ENCODE measurements at regions not wholly inside any gene's neighbourhood (a gene's known extent, or its start where the extent isn't known, plus 50 kb on each side); places are given as distances from the start of the nearest gene placed in this dataset.

- Histone ChIP-seq H3K27me3 (replicated peaks; ENCODE audit: insufficient read depth) (peaks cover 60% of the 10 kb centered on the region), H3K4me1 (ENCODE audit: insufficient read depth) (no peaks in the 10 kb centered on the region), H3K36me3 (ENCODE audit: low read depth) (no peaks in the 10 kb centered on the region), H4K20me1 (ENCODE audit: insufficient read depth) (no peaks in the 10 kb centered on the region), H3K9me3 (ENCODE audit: low read depth) (no peaks in the 10 kb centered on the region), H3K27ac (no peak overlapping the region), H3F3A (ENCODE audit: insufficient read depth) (no peaks in the 10 kb centered on the region), H3K4me3 (no peak overlapping the region), H3K4me2 (ENCODE audit: unreplicated experiment) (no peak overlapping the region), H3K79me2 (ENCODE audit: insufficient read depth) (no peaks in the 10 kb centered on the region), H3K9me2 (ENCODE audit: insufficient read depth) (no peaks in the 10 kb centered on the region), H2AFZ (no peak overlapping the region), H3K9ac (no peak overlapping the region)
- 51 to 61% methylated on average over 2 of the region's 2 CpGs for WGBS, 2 experiments (ENCODE audit: low coverage in 1 of 2, low lambda C conversion rate in 2 of 2, missing lambda C conversion rate in 2 of 2)
- no peak for DNase-seq
- in situ Hi-C loops (cut with MboI), result no loop called here
- TF ChIP-seq EZH2phosphoT487 (IDR thresholded peaks at IDR 0.05; ENCODE audit: insufficient read depth, low read depth) (no peak), EZH2 (IDR thresholded peaks at IDR 0.05; ENCODE audit: insufficient read depth, poor library complexity, severe bottlenecking) (no peak)
Observed at GRCh38 chr6:87887266-87887665, 160.4 kb upstream of the SPACA1 start.

- no peak for TF ChIP-seq EZH2 (IDR thresholded peaks at IDR 0.05; ENCODE audit: insufficient read depth, poor library complexity, severe bottlenecking)
- TF ChIP-seq EZH2phosphoT487 (IDR thresholded peaks at IDR 0.05; ENCODE audit: insufficient read depth, low read depth), result no peak
- Histone ChIP-seq H3K27me3 (replicated peaks; ENCODE audit: insufficient read depth) (peaks cover 63% of the 10 kb centered on the region), H3F3A (ENCODE audit: insufficient read depth) (no peaks in the 10 kb centered on the region), H3K9me2 (ENCODE audit: insufficient read depth) (no peaks in the 10 kb centered on the region), H3K4me3 (no peak overlapping the region), H4K20me1 (ENCODE audit: insufficient read depth) (no peaks in the 10 kb centered on the region), H3K4me2 (ENCODE audit: unreplicated experiment) (no peak overlapping the region), H3K27ac (no peak overlapping the region), H3K79me2 (ENCODE audit: insufficient read depth) (no peaks in the 10 kb centered on the region), H2AFZ (no peak overlapping the region), H3K9ac (no peak overlapping the region), H3K36me3 (ENCODE audit: low read depth) (no peaks in the 10 kb centered on the region), H3K4me1 (ENCODE audit: insufficient read depth) (no peaks in the 10 kb centered on the region), H3K9me3 (ENCODE audit: low read depth) (no peaks in the 10 kb centered on the region)
- in situ Hi-C loops (cut with MboI), result no loop called here
- DNase-seq, result no peak
- WGBS, 2 experiments (ENCODE audit: low coverage in 1 of 2, low lambda C conversion rate in 2 of 2, missing lambda C conversion rate in 2 of 2), result 20 to 29% methylated on average over 1 of the region's 1 CpG
Observed at GRCh38 chr6:87884203-87884602, 163.4 kb upstream of the SPACA1 start.

- Histone ChIP-seq H3K4me1 (ENCODE audit: insufficient read depth) (no peaks in the 10 kb centered on the region), H3F3A (ENCODE audit: insufficient read depth) (no peaks in the 10 kb centered on the region), H3K9me3 (ENCODE audit: low read depth) (no peaks in the 10 kb centered on the region), H3K79me2 (ENCODE audit: insufficient read depth) (no peaks in the 10 kb centered on the region), H3K9me2 (ENCODE audit: insufficient read depth) (no peaks in the 10 kb centered on the region), H2AFZ (no peak overlapping the region), H3K27ac (no peak overlapping the region), H4K20me1 (ENCODE audit: insufficient read depth) (no peaks in the 10 kb centered on the region), H3K4me3 (no peak overlapping the region), H3K27me3 (replicated peaks; ENCODE audit: insufficient read depth) (peaks cover 72% of the 10 kb centered on the region), H3K36me3 (ENCODE audit: low read depth) (no peaks in the 10 kb centered on the region), H3K9ac (no peak overlapping the region), H3K4me2 (ENCODE audit: unreplicated experiment) (no peak overlapping the region)
- TF ChIP-seq EZH2 (IDR thresholded peaks at IDR 0.05; ENCODE audit: insufficient read depth, poor library complexity, severe bottlenecking), result no peak
- no peak for TF ChIP-seq EZH2phosphoT487 (IDR thresholded peaks at IDR 0.05; ENCODE audit: insufficient read depth, low read depth)
- 8 to 19% methylated on average over 4 of the region's 4 CpGs for WGBS, 2 experiments (ENCODE audit: low coverage in 1 of 2, low lambda C conversion rate in 2 of 2, missing lambda C conversion rate in 2 of 2)
- no peak for DNase-seq
- in situ Hi-C loops (cut with MboI), result no loop called here
Observed at GRCh38 chr6:87881342-87881895, 166.2 kb upstream of the SPACA1 start.

GRCh38 chr6:87879132-87879861 is 168.3 kb upstream of the SPACA1 start:
- no peaks in the 10 kb centered on the region for H3K79me2 ChIP-seq (ENCODE audit: insufficient read depth)
- no peaks in the 10 kb centered on the region for H3K4me1 ChIP-seq (ENCODE audit: insufficient read depth)
- no peaks in the 10 kb centered on the region for H3K36me3 ChIP-seq (ENCODE audit: low read depth)
- no peaks in the 10 kb centered on the region for H3F3A ChIP-seq (ENCODE audit: insufficient read depth)
- no peaks in the 10 kb centered on the region for H3K9me2 ChIP-seq (ENCODE audit: insufficient read depth)
- 2 to 3% methylated on average over 7 of the region's 7 CpGs for WGBS, 2 experiments (ENCODE audit: low coverage in 1 of 2, low lambda C conversion rate in 2 of 2, missing lambda C conversion rate in 2 of 2)
- peaks cover 81% of the 10 kb centered on the region for H3K27me3 ChIP-seq (replicated peaks; ENCODE audit: insufficient read depth)
- in situ Hi-C loops (cut with MboI), result no loop called here
- H3K9me3 ChIP-seq (ENCODE audit: low read depth), result no peaks in the 10 kb centered on the region
- no peak overlapping the region for H3K9ac ChIP-seq
- no peaks in the 10 kb centered on the region for H4K20me1 ChIP-seq (ENCODE audit: insufficient read depth)
- H3K4me2 ChIP-seq (ENCODE audit: unreplicated experiment), result no peak overlapping the region
- H3K4me3 ChIP-seq, result no peak overlapping the region
- TF ChIP-seq EZH2 (IDR thresholded peaks at IDR 0.05; ENCODE audit: insufficient read depth, poor library complexity, severe bottlenecking) (no peak), EZH2phosphoT487 (IDR thresholded peaks at IDR 0.05; ENCODE audit: insufficient read depth, low read depth) (no peak)
- H2AFZ ChIP-seq, result no peak overlapping the region
- H3K27ac ChIP-seq, result no peak overlapping the region
- no peak for DNase-seq

All from GM23248 (cell line).